Ammon's horn (tissue), 1 donor: ENCODE measurements at regions not wholly inside any gene's neighbourhood (a gene's known extent, or its start where the extent isn't known, plus 50 kb on each side); places are given as distances from the start of the nearest gene placed in this dataset.

ENCODE experiments used
- DNase-seq: peaks from one replicate; pipeline ENCODE4 v3.0.0-alpha.2; 2016; ENCODE audit warnings: low spot score

DNA sequence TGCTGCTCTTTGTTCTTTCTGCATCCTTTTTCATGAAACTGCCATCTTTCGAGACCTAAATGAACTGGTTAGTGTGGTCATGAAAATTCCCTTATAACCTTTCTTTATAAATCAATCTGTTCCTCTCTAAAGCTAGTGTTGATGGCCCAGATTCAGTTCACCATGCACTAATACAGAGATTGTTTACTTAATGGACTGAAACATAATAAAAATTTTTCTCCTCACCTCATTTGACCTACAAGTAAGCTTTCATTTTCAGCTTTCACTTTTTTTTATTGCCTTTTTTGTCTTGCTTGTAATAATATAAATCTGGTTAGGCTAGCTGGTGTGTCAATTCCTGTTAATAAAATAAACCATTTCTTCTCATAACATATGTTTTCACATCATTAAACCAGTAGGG, 183.8 kb downstream of the CCDC59 start:
- DNase-seq = no peak

DNA sequence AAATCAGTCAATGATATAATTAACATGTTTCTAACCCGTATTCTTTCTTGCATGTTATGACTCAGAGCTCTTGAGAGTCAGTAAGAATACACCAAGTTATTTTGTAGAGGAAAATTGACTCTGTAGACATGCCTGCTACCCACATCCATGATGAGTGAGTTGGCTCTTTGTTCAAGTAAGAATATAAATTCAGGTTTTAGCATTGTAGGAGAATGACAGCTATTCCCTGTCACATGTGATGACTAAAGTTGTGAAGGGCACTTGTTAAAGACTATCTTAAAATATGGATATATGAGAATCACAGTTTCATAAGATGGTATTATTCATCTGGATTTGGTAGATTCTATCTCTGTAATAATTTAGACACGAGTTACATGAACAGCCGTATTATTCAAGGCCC, 209.1 kb downstream of the CCDC59 start:
- DNase-seq = no peak

DNA sequence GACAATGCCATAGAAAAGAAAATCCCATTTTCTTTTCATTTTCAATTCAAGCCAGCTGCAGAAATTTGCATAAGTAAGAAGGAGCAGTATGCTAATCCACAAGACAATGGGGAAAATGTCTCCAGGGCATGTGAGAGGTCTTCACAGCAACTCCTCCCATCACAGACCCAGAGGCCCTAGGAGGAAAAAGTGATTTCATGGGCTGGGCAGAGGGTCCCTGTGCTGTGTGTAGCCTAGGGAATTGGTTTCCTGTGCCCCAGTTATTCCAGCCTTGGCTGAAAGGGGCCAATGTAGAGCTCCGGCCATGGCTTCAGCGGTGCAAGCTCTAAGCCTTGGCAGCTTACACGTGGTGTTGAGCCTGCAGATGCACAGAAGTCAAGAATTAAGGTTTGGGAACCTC, 211.4 kb downstream of the CCDC59 start:
- DNase-seq = no peak

DNA sequence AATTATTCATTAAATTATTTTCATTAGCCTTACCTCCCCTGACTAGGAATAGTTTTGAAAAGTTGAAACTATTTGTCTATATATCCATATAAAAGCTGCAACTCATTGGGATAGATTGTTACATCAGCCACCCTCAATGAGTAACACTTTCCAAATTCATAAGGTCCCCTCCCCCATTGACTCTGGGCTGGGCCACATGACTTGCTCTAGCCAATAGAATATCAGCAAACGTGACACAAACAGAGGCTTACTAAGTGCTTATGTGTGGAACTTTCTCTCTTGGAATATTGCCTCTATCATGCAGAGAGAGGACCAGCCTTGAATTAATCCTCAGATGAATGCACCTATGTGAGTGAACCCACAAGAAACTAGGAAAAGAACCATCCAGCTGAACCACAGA, 213.7 kb downstream of the CCDC59 start:
- no peak for DNase-seq

- DNase-seq = no peak
These were observed 225.8 kb downstream of the CCDC59 start for GRCh38 chr12:82132390-82132789.

DNA sequence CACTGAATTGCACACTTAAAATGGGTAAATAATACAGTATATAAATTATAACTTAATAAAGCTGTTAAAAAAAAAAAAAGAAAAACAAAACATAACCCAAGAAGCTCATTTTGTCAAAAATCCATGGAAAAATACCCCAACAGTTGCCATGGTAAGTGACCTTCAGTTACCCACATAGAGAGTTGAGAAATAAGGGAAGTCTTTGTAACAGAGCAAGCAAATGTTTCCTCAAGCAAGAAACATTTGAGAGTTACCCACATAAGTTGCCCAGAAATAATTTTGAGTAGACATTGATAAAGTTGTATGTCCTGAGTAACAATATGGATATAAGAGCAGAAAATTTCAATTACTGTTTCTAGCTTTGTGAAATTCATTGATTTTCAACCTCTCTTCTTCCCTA, 227.4 kb downstream of the CCDC59 start:
- DNase-seq = no peak

GRCh38 chr12:82124711-82125380, 233.3 kb downstream of the CCDC59 start:
- DNase-seq = peak; percentile 42

- no peak for DNase-seq
These were observed 236.6 kb downstream of the CCDC59 start for GRCh38 chr12:82121545-82121944.

- DNase-seq = no peak
These were observed 237.3 kb downstream of the CCDC59 start for GRCh38 chr12:82120901-82121300.

GRCh38 chr12:82109243-82109642, 248.9 kb downstream of the CCDC59 start:
- DNase-seq = no peak

DNA sequence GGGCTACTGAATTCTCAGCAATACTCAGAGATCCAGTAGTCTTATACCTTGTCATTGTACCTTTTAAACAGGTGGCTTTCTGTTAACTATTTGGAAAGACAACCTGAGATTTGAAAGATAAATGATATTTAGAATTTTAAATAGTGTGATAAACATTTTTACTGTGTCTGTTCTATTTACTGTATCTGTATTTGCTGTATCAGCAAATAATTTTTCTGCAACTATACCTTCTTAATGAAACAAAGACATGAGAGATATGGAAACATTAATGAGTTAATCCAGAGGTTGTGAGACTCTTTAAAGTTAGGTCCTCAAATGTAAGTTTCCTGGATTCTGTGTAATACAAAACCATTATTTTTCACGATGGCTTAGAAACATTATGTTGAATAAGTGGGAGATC, 249.6 kb downstream of the CCDC59 start:
- DNase-seq = no peak

GRCh38 chr12:82099216-82099615, 259.0 kb downstream of the CCDC59 start:
- DNase-seq = no peak

GRCh38 chr12:82097877-82098276, 260.3 kb downstream of the CCDC59 start:
- no peak for DNase-seq

DNA sequence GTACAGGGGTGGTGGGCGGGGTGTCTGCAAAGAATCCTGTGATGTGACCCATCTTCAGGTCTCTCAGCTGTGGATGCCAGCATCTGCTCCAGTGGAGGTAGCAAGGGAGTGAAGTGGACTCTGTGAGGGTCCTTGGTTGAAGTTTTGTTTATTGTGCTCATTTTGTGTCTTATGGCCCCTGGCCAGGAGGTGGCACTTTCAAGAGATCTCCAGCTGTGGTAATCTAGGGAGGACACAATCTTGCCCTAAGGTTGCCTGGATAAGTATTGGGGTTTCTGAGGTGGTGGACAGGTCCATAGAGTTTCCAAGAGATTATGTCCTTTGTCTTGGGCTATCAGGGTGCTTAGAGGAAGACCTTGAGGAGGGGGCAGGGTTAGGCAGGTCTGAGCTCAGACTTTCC, 260.7 kb downstream of the CCDC59 start:
- no peak for DNase-seq

GRCh38 chr12:82090165-82090564, 268.0 kb downstream of the CCDC59 start:
- no peak for DNase-seq

GRCh38 chr12:82089369-82090121, 268.6 kb downstream of the CCDC59 start:
- no peak for DNase-seq

GRCh38 chr12:82082501-82082900, 275.7 kb downstream of the CCDC59 start:
- no peak for DNase-seq

DNA sequence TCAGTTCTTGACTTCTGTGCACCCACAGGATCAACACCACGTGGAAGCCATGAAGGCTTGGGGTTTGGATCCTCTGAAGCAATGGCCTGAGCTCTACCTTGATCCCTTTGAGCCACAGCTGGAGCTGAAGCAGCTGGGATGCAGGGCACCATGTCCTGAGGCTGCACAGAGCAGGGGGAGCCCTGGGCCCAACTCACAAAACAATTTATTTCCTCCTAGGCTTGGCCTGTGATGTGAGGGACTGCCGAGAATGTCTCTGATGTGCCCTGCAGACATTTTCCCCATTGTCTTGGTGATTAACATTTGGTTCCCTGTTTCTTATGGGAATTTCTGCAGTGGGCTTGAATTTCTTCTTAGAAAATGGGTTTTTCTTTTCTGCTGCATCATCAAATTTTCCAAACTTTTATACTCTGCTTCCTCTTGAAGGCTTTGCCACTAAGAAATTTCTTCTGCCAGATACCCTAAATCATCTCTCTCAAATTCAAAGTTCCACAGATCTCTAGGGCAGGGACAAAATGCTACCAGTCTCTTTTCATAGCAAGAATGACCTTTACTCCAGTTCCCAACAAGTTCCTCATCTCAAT, 288.2 kb downstream of the CCDC59 start:
- DNase-seq = no peak

DNA sequence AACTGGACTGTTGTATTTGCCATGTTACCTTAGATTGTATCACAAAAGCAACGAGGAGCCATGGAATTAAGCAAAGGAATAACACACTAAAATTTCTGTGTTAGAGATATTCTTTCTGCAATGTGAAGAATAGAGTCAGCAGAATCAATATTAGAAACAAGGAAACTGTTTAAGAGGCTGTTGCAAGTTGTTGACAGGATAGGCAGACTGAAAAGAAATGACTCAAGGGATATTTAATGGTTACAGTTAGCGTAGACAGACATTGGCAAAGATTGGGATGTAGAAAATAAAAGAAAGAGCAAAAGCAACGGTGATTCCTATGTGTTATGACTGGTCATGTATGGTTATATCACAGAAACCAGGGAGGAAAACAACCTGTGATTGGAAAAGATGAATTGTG, 299.0 kb upstream of the PPFIA2 start:
- DNase-seq = no peak

GRCh38 chr12:82057770-82058169, 298.6 kb upstream of the PPFIA2 start:
- peak; percentile 15 for DNase-seq

GRCh38 chr12:82055391-82055790, 296.2 kb upstream of the PPFIA2 start:
- no peak for DNase-seq

- no peak for DNase-seq
These were observed 295.4 kb upstream of the PPFIA2 start for GRCh38 chr12:82054566-82054965.

- DNase-seq = peak; percentile 7
These were observed 288.3 kb upstream of the PPFIA2 start for GRCh38 chr12:82047446-82047845.
